ENCODE measurements at regions not wholly inside any gene's neighbourhood (a gene's known extent, or its start where the extent isn't known, plus 50 kb on each side); places are given as distances from the start of the nearest gene placed in this dataset.

- DNase-seq, result no peak
Measured at GRCh38 chr17:69605571-69605970, 191.1 kb downstream of the MAP2K6 start.

- DNase-seq, result no peak
Measured at GRCh38 chr17:69606142-69606800, 191.8 kb downstream of the MAP2K6 start.

DNA sequence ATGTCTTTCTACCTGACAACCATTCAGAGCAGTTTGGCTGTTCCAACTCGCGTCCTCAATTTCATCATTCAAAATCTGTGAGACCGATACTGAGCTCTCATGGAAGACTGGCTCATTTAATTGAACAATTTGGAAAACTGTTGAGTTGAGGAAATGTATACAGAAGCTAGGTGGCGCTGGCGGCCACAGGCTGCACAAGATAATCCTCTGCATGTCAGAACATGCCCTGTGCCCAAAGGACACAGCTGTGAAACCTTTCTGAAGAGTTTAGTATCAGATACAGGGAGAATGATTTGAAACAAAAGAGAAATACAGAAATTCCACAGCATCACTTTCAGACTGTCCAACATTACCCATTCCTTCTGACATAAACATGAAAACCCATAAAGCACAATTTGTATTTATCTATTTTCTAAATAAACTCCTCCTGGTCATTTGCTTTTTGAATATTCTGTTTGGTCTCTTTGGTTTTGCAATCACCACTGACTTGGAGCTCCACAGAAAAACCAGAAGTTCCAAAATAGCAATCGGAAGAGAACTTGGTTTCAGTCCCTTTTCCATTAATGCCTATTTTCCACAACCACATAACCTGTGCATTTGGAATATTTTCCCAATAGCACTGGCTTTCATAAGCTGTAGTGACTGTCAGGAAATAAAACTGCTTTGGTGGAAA, 192.8 kb downstream of the MAP2K6 start:
- DNase-seq, result peak; percentile 51

DNA sequence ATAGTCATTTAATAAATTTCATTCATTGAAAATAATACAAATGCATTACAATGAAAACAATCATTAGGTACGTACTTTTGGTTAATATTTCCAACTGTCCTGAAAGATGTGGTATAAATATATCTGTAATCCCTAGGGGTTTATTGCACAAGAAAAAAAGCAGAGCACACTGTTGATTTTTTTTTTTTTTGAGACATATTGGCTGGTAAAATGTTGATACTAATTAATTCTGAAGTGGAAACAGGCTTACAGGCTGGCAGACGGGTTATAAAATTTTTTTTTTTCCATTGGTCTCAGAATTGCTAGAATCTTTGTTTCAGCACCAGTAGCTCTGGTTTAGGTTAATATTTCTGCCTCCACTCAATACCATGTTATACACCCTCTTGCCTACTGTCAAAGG, 193.6 kb downstream of the MAP2K6 start:
- no peak for DNase-seq

DNA sequence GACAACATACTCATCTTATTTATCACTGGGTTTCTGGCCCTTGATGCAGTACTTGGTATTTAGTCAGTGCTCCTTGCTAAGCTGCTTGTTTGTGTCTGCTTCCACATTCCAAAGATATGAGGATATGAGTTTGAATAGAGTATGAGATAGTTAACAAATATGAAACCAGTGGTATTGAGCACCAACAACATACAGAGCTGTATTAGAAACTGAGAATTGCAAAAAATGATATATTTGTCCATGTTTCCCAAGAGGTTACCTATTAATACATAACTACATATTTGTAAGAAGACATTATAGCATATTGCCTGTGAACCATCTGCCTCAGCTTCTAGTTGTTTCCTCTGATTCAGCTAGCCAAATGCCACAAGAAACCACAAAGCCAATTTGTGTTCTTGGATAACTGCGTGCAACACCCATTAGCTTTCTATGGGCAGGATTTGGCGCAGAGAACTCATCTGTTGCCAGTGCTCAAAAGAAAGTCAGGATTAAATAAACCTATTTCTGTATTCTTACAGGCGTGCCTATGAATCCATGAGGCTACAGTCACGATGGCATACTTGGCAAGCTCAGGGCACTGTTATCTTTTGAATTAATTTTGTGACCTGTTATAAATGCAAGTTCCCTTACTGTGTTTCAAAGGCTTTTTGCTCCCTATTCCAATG, 194.4 kb downstream of the MAP2K6 start:
- DNase-seq, result no peak

DNA sequence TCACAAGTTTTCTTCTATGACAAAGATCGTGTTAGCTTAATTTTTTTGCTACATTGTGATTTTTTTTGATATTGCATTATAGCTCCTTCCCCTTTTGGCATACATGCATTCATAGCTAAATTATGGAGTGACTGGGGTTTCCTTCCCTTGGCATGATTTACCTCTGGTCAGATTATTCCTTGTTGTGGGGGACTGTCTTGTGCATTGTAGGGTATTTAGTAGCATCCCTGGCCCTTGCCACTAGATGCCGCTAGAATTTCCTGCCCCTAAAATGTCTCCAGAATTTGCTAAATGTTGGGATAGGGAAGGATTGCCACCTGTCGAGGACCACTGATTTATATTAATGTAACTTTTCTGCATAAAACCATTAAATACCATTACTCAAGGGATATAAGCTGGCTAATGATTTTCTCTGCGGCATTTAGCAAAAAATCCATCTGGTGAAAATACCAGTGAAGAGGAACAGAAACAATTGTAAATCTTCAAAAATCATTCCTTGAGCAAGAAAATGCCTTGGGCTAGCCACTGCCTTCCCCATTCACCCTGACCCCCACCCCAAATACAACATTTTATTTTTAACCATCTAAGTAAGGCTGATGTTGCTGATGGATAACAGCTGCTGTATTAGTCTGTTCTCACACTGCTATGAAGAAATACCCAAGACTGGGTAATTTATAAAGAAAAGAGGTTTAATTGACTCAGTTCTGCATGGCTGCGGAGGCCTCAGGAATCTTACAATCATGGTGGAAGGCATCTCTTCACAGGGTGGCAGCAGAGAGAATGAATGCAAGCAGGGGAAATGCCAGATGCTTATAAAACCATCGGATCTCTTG, 195.2 kb downstream of the MAP2K6 start:
- DNase-seq, result no peak

DNA sequence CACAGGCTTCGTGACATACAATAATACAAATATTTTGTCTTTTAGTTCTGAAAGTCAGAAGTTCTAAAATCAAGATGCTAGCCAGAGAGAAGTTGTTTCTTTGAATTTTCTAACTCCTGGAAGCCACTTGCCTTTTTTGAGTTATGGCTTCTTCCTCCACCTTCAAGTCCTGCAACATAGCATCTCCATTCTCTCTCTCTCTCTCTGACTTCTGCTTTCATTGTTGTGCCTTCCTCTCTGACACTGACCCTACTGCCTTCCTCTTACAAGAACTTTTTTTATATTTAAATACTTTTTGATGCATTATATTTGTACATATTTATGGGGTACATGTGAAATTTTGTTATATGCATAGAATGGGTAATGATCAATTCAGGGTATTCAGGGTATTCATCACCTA, 205.9 kb downstream of the MAP2K6 start:
- no peak for DNase-seq

- no peak for DNase-seq
Measured at GRCh38 chr17:69625474-69625873, 211.0 kb downstream of the MAP2K6 start.

- DNase-seq, result peak; percentile 31
Measured at GRCh38 chr17:69630056-69630635, 215.6 kb downstream of the MAP2K6 start.

GRCh38 chr17:69634844-69635243, 220.3 kb downstream of the MAP2K6 start:
- no peak for DNase-seq

DNA sequence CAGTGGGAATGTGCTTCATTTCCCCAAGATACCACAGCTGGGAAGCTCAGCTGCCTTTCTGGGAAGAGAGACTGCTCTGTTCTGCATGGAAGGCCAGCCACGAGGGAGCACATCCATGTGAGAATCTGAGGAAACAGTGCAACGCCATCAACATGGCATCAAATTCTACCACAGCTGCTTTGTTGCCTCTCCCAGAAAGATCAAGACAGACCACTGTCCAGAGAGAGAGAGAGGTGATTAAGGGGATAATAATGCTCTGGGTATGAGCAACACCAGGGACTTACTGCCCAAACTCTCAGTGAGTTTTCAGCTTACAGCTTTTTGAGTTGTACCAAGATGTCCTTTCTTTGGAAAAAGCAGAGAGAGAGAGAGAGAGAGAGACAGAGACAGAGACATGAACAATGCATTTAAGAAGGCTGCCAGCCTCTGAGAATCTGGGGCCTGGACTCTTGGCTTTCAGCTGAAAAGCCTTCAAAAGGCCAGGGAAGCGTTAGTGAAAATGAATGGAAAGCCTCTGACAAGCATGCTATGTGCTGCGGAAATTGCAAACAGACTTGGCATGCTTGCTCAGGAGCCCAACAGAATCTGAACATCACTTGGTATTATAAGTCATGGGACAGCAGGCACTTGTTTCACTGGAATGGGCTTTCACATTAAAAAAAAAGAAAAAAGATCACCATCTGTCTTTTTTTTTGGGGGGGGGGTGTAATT, 223.1 kb downstream of the MAP2K6 start:
- no peak for DNase-seq

- no peak for DNase-seq
Measured at GRCh38 chr17:69639096-69639495, 224.6 kb downstream of the MAP2K6 start.

DNA sequence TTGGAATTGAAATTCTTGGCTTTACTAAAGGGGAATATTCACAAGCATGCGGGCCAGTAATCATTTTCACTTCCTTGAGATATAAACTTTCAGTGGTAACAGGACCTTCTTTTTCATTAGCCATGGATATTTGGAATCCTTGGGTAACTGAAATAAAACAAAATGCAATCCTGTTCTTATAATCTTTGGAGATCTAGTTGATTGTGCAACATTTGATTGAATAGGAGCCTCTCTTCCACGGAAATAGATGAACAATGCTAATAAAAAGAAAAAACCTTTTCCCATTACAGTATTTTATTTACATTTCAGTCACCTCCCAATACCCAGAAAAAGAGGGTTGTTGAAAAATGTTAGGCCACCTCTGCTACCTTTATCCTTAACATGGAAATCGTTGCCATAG, 225.6 kb downstream of the MAP2K6 start:
- DNase-seq, result no peak

GRCh38 chr17:69643686-69644085, 229.2 kb downstream of the MAP2K6 start:
- no peak for DNase-seq

GRCh38 chr17:69646729-69647128, 232.2 kb downstream of the MAP2K6 start:
- no peak for DNase-seq

DNA sequence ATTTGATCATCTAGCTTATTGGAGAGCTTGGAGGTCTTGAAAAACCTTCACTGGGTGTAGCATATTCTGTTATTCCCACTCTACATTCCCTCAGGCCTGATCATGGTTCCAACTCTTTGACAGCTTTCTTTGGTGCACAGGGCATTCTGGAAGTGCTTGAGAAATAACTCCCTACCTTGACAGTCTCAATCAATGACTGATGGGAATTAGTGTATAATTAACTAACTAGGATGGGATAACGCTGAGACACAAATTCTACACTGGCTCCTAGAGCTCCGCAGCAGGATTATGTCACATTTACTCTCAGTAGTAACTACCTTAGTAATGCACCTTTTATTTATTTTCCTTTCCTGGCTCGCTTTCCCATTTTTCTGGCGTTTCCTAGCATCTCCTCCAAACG, 236.4 kb downstream of the MAP2K6 start:
- no peak for DNase-seq

- DNase-seq, result no peak
Measured at GRCh38 chr17:69651921-69652320, 237.4 kb downstream of the MAP2K6 start.

GRCh38 chr17:69654981-69655855, 240.7 kb downstream of the MAP2K6 start:
- no peak for DNase-seq

- DNase-seq, result no peak
Measured at GRCh38 chr17:69655902-69656301, 241.4 kb downstream of the MAP2K6 start.

DNA sequence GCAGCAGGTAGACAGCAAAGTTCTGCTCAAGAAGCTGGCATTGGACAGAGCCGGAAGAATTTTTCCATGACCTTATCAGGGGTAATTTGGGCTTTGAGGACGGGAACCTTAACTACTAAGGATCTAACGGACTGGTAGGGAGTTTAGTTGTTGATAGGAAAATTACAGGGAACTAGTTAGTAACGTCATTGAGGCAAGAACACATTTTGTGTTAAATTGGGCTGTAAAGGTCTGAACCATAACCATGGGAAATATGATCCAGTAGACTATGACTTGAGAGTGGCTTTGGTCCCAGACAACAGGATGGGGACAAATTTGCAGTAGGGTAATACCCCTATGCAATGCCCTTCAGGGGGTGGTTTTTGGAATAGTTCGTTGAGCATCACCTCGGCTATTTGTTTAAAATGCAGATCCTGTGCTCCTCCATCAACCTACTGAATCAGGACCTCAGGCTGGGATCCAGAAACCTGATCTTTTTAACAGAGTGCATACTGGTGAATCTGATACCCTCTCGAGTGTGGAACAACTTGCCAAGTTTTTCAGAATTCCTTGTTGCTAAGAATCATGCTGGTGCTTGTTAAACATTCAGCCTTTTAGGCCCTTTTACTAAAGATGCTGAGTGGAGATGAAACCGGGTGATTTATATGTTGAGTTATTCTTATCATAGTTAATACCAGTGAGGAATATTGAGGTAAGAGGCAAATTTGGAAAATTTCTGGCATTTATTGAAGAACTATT, 255.1 kb downstream of the MAP2K6 start:
- no peak for DNase-seq
